GM23338 (cell line): ENCODE measurements at regions not wholly inside any gene's neighbourhood (a gene's known extent, or its start where the extent isn't known, plus 50 kb on each side); places are given as distances from the start of the nearest gene placed in this dataset.

Experiments used
- CREB1 ChIP-seq: fragments of 250-450 bp; sonication (Bioruptor Pico); IDR thresholded peaks from 2 replicates; pipeline ENCODE4 v1.5.0; 2020; ENCODE audit warnings: low read depth, mild to moderate bottlenecking, moderate library complexity
- CTCF ChIP-seq, 2 experiments: fragments of 200-600 bp in 1 of 2; sonication (generic) in 1 of 2; conservative IDR thresholded peaks; 2 replicates each; pipeline versions ENCODE4 v1.5.1 to v1.6.1; 2016 to 2017; ENCODE audit warnings: antibody characterized with exemption in 2 of 2, low read depth in 2 of 2, mild to moderate bottlenecking in 2 of 2, moderate library complexity in 1 of 2
- EZH2 ChIP-seq: fragments of 200-600 bp; sonication (generic); IDR thresholded peaks from one replicate; pipeline ENCODE4 v1.8.0; 2017; ENCODE audit warnings: antibody characterized with exemption, mild to moderate bottlenecking, low read depth; ENCODE audit not compliant: unreplicated experiment
- EZH2phosphoT487 ChIP-seq: fragments of 200-600 bp; sonication (generic); IDR thresholded peaks from one replicate; pipeline ENCODE4 v1.8.1; 2018; ENCODE audit warnings: antibody characterized with exemption; ENCODE audit not compliant: unreplicated experiment
- NANOG ChIP-seq: IDR thresholded peaks from 2 replicates; pipeline ENCODE4 v1.6.1; 2016; ENCODE audit warnings: antibody characterized with exemption, borderline replicate concordance
- POLR2AphosphoS5 ChIP-seq: IDR thresholded peaks from 2 replicates; pipeline ENCODE4 v1.6.1; 2016; ENCODE audit warnings: antibody characterized with exemption, low read depth
- REST ChIP-seq: IDR thresholded peaks from one replicate; pipeline ENCODE4 v1.6.1; 2018; ENCODE audit warnings: antibody characterized with exemption; ENCODE audit not compliant: unreplicated experiment
- ZNF331 ChIP-seq: fragments of 250-450 bp; sonication (Bioruptor Pico); IDR thresholded peaks from 2 replicates; pipeline ENCODE4 v1.5.0; 2020; ENCODE audit warnings: low read depth, mild to moderate bottlenecking, moderate library complexity

GRCh38 chr15:38075466-38075865, 141.0 kb downstream of the TMCO5A start:
- TF ChIP-seq CTCF (conservative IDR thresholded peaks at IDR 0.05; ENCODE audit: low read depth in 2 of 2) (no peak), POLR2AphosphoS5 (no peak), EZH2 (no peak), EZH2phosphoT487 (no peak), REST (no peak), CREB1 (no peak), NANOG (no peak), ZNF331 (CRISPR knock-in tag) (no peak)
